ENCODE measurements at regions not wholly inside any gene's neighbourhood (a gene's known extent, or its start where the extent isn't known, plus 50 kb on each side); places are given as distances from the start of the nearest gene placed in this dataset.

GRCh38 chr2:65485839-65486238 lies 53.4 kb upstream of the SPRED2 start:
- TF ChIP-seq CTCF (IDR thresholded peaks at IDR 0.05): no peak
- no peak for TF ChIP-seq POLR2A (IDR thresholded peaks at IDR 0.05)
